ENCODE measurements at regions not wholly inside any gene's neighbourhood (a gene's known extent, or its start where the extent isn't known, plus 50 kb on each side); places are given as distances from the start of the nearest gene placed in this dataset.

DNA sequence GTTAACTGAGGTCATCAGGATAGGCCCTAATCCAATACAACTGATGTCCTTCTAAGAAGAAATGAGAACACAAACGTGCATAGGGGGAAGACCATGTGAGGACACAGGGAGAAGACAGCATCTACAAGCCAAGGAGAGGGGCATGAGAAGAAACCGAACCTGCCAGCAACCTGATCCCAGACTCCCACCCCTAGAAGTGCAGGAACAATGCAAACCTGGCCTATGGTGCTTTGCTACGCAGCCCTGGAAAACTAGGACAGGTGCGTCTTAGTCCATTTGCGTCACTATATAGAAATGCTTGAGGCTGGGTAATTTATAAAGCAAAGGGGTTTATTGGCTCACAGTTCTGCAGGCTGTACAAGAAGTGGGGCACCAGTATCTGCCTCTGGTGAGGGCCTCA lies 322.6 kb upstream of the ZNF32 start:
- TF ChIP-seq, protein P1, sequence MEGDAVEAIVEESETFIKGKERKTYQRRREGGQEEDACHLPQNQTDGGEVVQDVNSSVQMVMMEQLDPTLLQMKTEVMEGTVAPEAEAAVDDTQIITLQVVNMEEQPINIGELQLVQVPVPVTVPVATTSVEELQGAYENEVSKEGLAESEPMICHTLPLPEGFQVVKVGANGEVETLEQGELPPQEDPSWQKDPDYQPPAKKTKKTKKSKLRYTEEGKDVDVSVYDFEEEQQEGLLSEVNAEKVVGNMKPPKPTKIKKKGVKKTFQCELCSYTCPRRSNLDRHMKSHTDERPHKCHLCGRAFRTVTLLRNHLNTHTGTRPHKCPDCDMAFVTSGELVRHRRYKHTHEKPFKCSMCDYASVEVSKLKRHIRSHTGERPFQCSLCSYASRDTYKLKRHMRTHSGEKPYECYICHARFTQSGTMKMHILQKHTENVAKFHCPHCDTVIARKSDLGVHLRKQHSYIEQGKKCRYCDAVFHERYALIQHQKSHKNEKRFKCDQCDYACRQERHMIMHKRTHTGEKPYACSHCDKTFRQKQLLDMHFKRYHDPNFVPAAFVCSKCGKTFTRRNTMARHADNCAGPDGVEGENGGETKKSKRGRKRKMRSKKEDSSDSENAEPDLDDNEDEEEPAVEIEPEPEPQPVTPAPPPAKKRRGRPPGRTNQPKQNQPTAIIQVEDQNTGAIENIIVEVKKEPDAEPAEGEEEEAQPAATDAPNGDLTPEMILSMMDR (IDR thresholded peaks at IDR 0.05) = no peak
- no peak for TF ChIP-seq POLR2A (IDR thresholded peaks at IDR 0.05; ENCODE audit: low read length)
- TF ChIP-seq SMC3 (IDR thresholded peaks at IDR 0.05) = no peak
- TF ChIP-seq HOXA7 (CRISPR knock-in tag; IDR thresholded peaks at IDR 0.05) = no peak
- no peak for TF ChIP-seq NPAS2 (CRISPR knock-in tag; IDR thresholded peaks at IDR 0.05; ENCODE audit: borderline replicate concordance)
- TF ChIP-seq, protein P2, sequence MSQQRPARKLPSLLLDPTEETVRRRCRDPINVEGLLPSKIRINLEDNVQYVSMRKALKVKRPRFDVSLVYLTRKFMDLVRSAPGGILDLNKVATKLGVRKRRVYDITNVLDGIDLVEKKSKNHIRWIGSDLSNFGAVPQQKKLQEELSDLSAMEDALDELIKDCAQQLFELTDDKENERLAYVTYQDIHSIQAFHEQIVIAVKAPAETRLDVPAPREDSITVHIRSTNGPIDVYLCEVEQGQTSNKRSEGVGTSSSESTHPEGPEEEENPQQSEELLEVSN (IDR thresholded peaks at IDR 0.05; ENCODE audit: borderline replicate concordance, low read depth) = no peak
- TF ChIP-seq EP300 (IDR thresholded peaks at IDR 0.05) = no peak
- TF ChIP-seq, protein P3, sequence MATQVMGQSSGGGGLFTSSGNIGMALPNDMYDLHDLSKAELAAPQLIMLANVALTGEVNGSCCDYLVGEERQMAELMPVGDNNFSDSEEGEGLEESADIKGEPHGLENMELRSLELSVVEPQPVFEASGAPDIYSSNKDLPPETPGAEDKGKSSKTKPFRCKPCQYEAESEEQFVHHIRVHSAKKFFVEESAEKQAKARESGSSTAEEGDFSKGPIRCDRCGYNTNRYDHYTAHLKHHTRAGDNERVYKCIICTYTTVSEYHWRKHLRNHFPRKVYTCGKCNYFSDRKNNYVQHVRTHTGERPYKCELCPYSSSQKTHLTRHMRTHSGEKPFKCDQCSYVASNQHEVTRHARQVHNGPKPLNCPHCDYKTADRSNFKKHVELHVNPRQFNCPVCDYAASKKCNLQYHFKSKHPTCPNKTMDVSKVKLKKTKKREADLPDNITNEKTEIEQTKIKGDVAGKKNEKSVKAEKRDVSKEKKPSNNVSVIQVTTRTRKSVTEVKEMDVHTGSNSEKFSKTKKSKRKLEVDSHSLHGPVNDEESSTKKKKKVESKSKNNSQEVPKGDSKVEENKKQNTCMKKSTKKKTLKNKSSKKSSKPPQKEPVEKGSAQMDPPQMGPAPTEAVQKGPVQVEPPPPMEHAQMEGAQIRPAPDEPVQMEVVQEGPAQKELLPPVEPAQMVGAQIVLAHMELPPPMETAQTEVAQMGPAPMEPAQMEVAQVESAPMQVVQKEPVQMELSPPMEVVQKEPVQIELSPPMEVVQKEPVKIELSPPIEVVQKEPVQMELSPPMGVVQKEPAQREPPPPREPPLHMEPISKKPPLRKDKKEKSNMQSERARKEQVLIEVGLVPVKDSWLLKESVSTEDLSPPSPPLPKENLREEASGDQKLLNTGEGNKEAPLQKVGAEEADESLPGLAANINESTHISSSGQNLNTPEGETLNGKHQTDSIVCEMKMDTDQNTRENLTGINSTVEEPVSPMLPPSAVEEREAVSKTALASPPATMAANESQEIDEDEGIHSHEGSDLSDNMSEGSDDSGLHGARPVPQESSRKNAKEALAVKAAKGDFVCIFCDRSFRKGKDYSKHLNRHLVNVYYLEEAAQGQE (IDR thresholded peaks at IDR 0.05) = no peak
- TF ChIP-seq CHD2 (IDR thresholded peaks at IDR 0.05; ENCODE audit: low read length, partially characterized antibody) = no peak
- TF ChIP-seq HDAC2 (IDR thresholded peaks at IDR 0.05) = no peak
- TF ChIP-seq JUN (IDR thresholded peaks at IDR 0.05) = no peak
- TF ChIP-seq ZC3H11A (IDR thresholded peaks at IDR 0.05) = no peak
